HepG2 (cell line): ENCODE measurements at regions not wholly inside any gene's neighbourhood (a gene's known extent, or its start where the extent isn't known, plus 50 kb on each side); places are given as distances from the start of the nearest gene placed in this dataset.

Experiments used
- EZH2 ChIP-seq: conservative IDR thresholded peaks from 2 replicates; pipeline ENCODE4 v1.6.1; 2012; ENCODE audit warnings: mild to moderate bottlenecking, low read depth, low read length, moderate library complexity
- RNF2 ChIP-seq: fragments of 450-650 bp; conservative IDR thresholded peaks from 2 replicates; pipeline ENCODE4 v1.6.1; 2016; ENCODE audit warnings: low read depth
- SIN3A ChIP-seq: IDR thresholded peaks from 2 replicates; pipeline ENCODE4 v1.6.1; 2011; ENCODE audit warnings: low read depth, mild to moderate bottlenecking, control low read depth, low read length, borderline replicate concordance
- ZFX ChIP-seq: sonication (generic); formaldehyde crosslinking; IDR thresholded peaks from 2 replicates; pipeline ENCODE4 v1.4.0; 2020; ENCODE audit warnings: mild to moderate bottlenecking, low read depth, missing genetic modification reagents, moderate library complexity
- ZNF766 ChIP-seq: sonication (generic); formaldehyde crosslinking; IDR thresholded peaks from 2 replicates; pipeline ENCODE4 v1.5.0; 2020; ENCODE audit warnings: missing genetic modification reagents, borderline replicate concordance

DNA sequence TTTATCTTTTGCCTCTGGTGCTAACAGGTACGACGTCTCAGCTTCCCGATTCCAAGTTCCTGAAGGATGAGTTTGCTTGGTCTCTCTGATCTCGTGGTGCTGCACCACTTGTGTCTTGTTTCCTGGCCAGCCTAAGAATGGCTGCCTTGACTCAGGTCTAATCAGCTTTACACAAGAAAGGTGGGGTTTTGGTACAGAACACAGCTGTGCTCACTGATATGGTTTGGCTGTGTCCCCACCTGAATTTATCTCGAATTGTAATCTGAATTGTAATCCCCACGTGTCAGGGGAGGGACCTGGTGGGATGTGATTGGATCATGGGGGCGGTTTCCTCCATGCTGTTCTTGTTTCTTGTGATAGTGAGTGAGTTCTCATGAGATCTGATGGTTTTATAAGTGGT, 305.3 kb upstream of the NOCT start:
- TF ChIP-seq SIN3A (no peak), RNF2 (no peak), ZNF766 (CRISPR knock-in tag) (no peak), ZFX (no peak), EZH2 (no peak)
